Activated CD4-positive, alpha-beta T cell treated with anti-CD3 and anti-CD28 coated beads, Interleukin-2, amount 10 ng/mL, durations not matched to agents 7 days and 5 days (primary cell): ENCODE measurements at regions not wholly inside any gene's neighbourhood (a gene's known extent, or its start where the extent isn't known, plus 50 kb on each side); places are given as distances from the start of the nearest gene placed in this dataset.
"Not testable (repeated sequence)": the region's sequence is repeated elsewhere in the genome, so short reads cannot be mapped to it uniquely, and the experiment has no call there.

Source experiments
- CTCF ChIA-PET: fragments of 350-600 bp; sonication (Branson Sonifier 250); formaldehyde crosslinking; loops from one replicate; lab custom pipeline; 2021; ENCODE audit warnings: antibody characterized with exemption; lab: Charles Lee
- POLR2A ChIA-PET: fragments of 350-600 bp; sonication (Branson Sonifier 250); formaldehyde crosslinking; loops from one replicate; lab custom pipeline; 2021; ENCODE audit warnings: antibody characterized with exemption; lab: Charles Lee
- DNase-seq: peaks from one replicate; pipeline ENCODE4 v3.0.0-alpha.2; 2020
- H3K27ac Mint-ChIP-seq: one replicate; pipeline ENCODE4 v1.8.0; 2021; ENCODE audit warnings: mild to moderate bottlenecking, moderate library complexity, mixed read lengths
- H3K27me3 Mint-ChIP-seq: one replicate; pipeline ENCODE4 v1.8.0; 2021; ENCODE audit warnings: mixed read lengths
- H3K36me3 Mint-ChIP-seq: one replicate; pipeline ENCODE4 v1.8.0; 2021; ENCODE audit warnings: low read depth, mixed read lengths
- H3K4me1 Mint-ChIP-seq: one replicate; pipeline ENCODE4 v1.8.0; 2021; ENCODE audit warnings: mixed read lengths
- H3K4me3 Mint-ChIP-seq: one replicate; pipeline ENCODE4 v1.8.0; 2021; ENCODE audit warnings: mild to moderate bottlenecking, moderate library complexity, mixed read lengths
- H3K9me3 Mint-ChIP-seq: one replicate; pipeline ENCODE4 v1.8.0; 2021; ENCODE audit warnings: mixed read lengths

- no peak overlapping the region for H3K4me3 Mint-ChIP-seq
- no peaks in the 10 kb centered on the region for H3K36me3 Mint-ChIP-seq
- CTCF ChIA-PET = no interaction called here
- POLR2A ChIA-PET = no interaction called here
- H3K27ac Mint-ChIP-seq = no peak overlapping the region
- no peaks in the 10 kb centered on the region for H3K4me1 Mint-ChIP-seq
- H3K9me3 Mint-ChIP-seq = no peaks in the 10 kb centered on the region
- no peak for DNase-seq
- H3K27me3 Mint-ChIP-seq = no peaks in the 10 kb centered on the region
Measured at GRCh38 chr5:155780260-155780659, 546.7 kb upstream of the SGCD start.

- no peak overlapping the region for H3K27ac Mint-ChIP-seq
- H3K4me1 Mint-ChIP-seq = no peaks in the 10 kb centered on the region
Measured at GRCh38 chr5:155783246-155783645, 543.7 kb upstream of the SGCD start.

GRCh38 chr5:155783791-155784190, 543.2 kb upstream of the SGCD start:
- H3K36me3 Mint-ChIP-seq = no peaks in the 10 kb centered on the region
- CTCF ChIA-PET = no interaction called here

More at GRCh38 chr5:155783246-155783645, 543.7 kb upstream of the SGCD start:
- CTCF ChIA-PET = no interaction called here
- Mint-ChIP-seq H3K4me3 (no peak overlapping the region), H3K9me3 (no peaks in the 10 kb centered on the region), H3K36me3 (no peaks in the 10 kb centered on the region), H3K27me3 (no peaks in the 10 kb centered on the region)
- POLR2A ChIA-PET = no interaction called here
- DNase-seq = no peak

GRCh38 chr5:155786108-155786507, 540.9 kb upstream of the SGCD start:
- H3K27me3 Mint-ChIP-seq = no peaks in the 10 kb centered on the region
- no peak for DNase-seq
- no peak overlapping the region for H3K4me3 Mint-ChIP-seq
- ChIA-PET POLR2A (no interaction called here), CTCF (interaction anchor here (1.3 kb wide), 1 partner anchor 14 kb away, joined by 3 read pairs; no protein-coding TSS in a partner anchor)
- no peaks in the 10 kb centered on the region for H3K4me1 Mint-ChIP-seq
- no peak overlapping the region for H3K27ac Mint-ChIP-seq
- H3K36me3 Mint-ChIP-seq = no peaks in the 10 kb centered on the region
- no peaks in the 10 kb centered on the region for H3K9me3 Mint-ChIP-seq

More at GRCh38 chr5:155783791-155784190, 543.2 kb upstream of the SGCD start:
- Mint-ChIP-seq H3K4me1 (no peaks in the 10 kb centered on the region), H3K4me3 (no peak overlapping the region), H3K27ac (no peak overlapping the region), H3K9me3 (no peaks in the 10 kb centered on the region), H3K27me3 (no peaks in the 10 kb centered on the region)
- POLR2A ChIA-PET = no interaction called here
- DNase-seq = no peak

- H3K4me1 Mint-ChIP-seq = no peaks in the 10 kb centered on the region
- peaks cover 25% of the 10 kb centered on the region for H3K9me3 Mint-ChIP-seq
- H3K4me3 Mint-ChIP-seq = no peak overlapping the region
Measured at GRCh38 chr5:155792873-155793272, 534.1 kb upstream of the SGCD start.

GRCh38 chr5:155794795-155795194, 532.2 kb upstream of the SGCD start:
- no peak for DNase-seq
- H3K27ac Mint-ChIP-seq = no peak overlapping the region
- H3K27me3 Mint-ChIP-seq = no peaks in the 10 kb centered on the region
- no peaks in the 10 kb centered on the region for H3K36me3 Mint-ChIP-seq
- no peaks in the 10 kb centered on the region for H3K4me1 Mint-ChIP-seq
- ChIA-PET POLR2A (no interaction called here), CTCF (no interaction called here)
- H3K4me3 Mint-ChIP-seq = no peak overlapping the region
- H3K9me3 Mint-ChIP-seq = peaks cover 25% of the 10 kb centered on the region

More at GRCh38 chr5:155792873-155793272, 534.1 kb upstream of the SGCD start:
- ChIA-PET CTCF (no interaction called here), POLR2A (no interaction called here)
- no peaks in the 10 kb centered on the region for H3K36me3 Mint-ChIP-seq
- H3K27me3 Mint-ChIP-seq = no peaks in the 10 kb centered on the region
- DNase-seq = no peak
- H3K27ac Mint-ChIP-seq = no peak overlapping the region

GRCh38 chr5:155799308-155799707, 527.7 kb upstream of the SGCD start:
- Mint-ChIP-seq H3K9me3 (peaks cover 9% of the 10 kb centered on the region), H3K36me3 (no peaks in the 10 kb centered on the region), H3K4me3 (no peak overlapping the region), H3K4me1 (no peaks in the 10 kb centered on the region), H3K27me3 (no peaks in the 10 kb centered on the region), H3K27ac (no peak overlapping the region)
- CTCF ChIA-PET = no interaction called here
- DNase-seq = no peak
- POLR2A ChIA-PET = no interaction called here

GRCh38 chr5:155807884-155808576, 518.9 kb upstream of the SGCD start:
- Mint-ChIP-seq H3K4me3 (no peak overlapping the region), H3K27ac (no peak overlapping the region), H3K36me3 (no peaks in the 10 kb centered on the region), H3K27me3 (no peaks in the 10 kb centered on the region), H3K9me3 (no peaks in the 10 kb centered on the region), H3K4me1 (no peaks in the 10 kb centered on the region)
- CTCF ChIA-PET = no interaction called here
- POLR2A ChIA-PET = no interaction called here
- DNase-seq = no peak

- Mint-ChIP-seq H3K27me3 (no peaks in the 10 kb centered on the region), H3K27ac (no peak overlapping the region), H3K36me3 (no peaks in the 10 kb centered on the region), H3K4me1 (no peaks in the 10 kb centered on the region), H3K4me3 (no peak overlapping the region), H3K9me3 (no peaks in the 10 kb centered on the region)
- ChIA-PET POLR2A (no interaction called here), CTCF (no interaction called here)
- DNase-seq = no peak
Measured at GRCh38 chr5:155815248-155815647, 511.7 kb upstream of the SGCD start.

GRCh38 chr5:155822177-155822576, 504.8 kb upstream of the SGCD start:
- H3K9me3 Mint-ChIP-seq = no peaks in the 10 kb centered on the region
- POLR2A ChIA-PET = no interaction called here

GRCh38 chr5:155826611-155827507, 500.1 kb upstream of the SGCD start:
- Mint-ChIP-seq H3K27me3 (no peaks in the 10 kb centered on the region), H3K36me3 (no peaks in the 10 kb centered on the region), H3K27ac (no peak overlapping the region), H3K4me1 (no peaks in the 10 kb centered on the region), H3K4me3 (no peak overlapping the region), H3K9me3 (no peaks in the 10 kb centered on the region)
- CTCF ChIA-PET = no interaction called here
- DNase-seq = no peak
- POLR2A ChIA-PET = no interaction called here

More at GRCh38 chr5:155822177-155822576, 504.8 kb upstream of the SGCD start:
- Mint-ChIP-seq H3K4me1 (no peaks in the 10 kb centered on the region), H3K4me3 (no peak overlapping the region), H3K27me3 (no peaks in the 10 kb centered on the region), H3K27ac (no peak overlapping the region), H3K36me3 (no peaks in the 10 kb centered on the region)
- DNase-seq = no peak
- CTCF ChIA-PET = no interaction called here

GRCh38 chr5:155827508-155827815, 499.5 kb upstream of the SGCD start:
- CTCF ChIA-PET, H3K27me3 Mint-ChIP-seq, H3K4me3 Mint-ChIP-seq, H3K4me1 Mint-ChIP-seq, H3K36me3 Mint-ChIP-seq, H3K27ac Mint-ChIP-seq, DNase-seq, H3K9me3 Mint-ChIP-seq, POLR2A ChIA-PET: not testable (repeated sequence)

GRCh38 chr5:155827949-155828348, 499.0 kb upstream of the SGCD start:
- H3K9me3 Mint-ChIP-seq = no peaks in the 10 kb centered on the region
- no peaks in the 10 kb centered on the region for H3K27me3 Mint-ChIP-seq
- H3K4me1 Mint-ChIP-seq = no peaks in the 10 kb centered on the region
- POLR2A ChIA-PET = no interaction called here
- CTCF ChIA-PET = no interaction called here
- H3K4me3 Mint-ChIP-seq = no peak overlapping the region
- no peak for DNase-seq
- H3K27ac Mint-ChIP-seq = no peak overlapping the region
- no peaks in the 10 kb centered on the region for H3K36me3 Mint-ChIP-seq
